ENCODE measurements at regions not wholly inside any gene's neighbourhood (a gene's known extent, or its start where the extent isn't known, plus 50 kb on each side); places are given as distances from the start of the nearest gene placed in this dataset.

DNA sequence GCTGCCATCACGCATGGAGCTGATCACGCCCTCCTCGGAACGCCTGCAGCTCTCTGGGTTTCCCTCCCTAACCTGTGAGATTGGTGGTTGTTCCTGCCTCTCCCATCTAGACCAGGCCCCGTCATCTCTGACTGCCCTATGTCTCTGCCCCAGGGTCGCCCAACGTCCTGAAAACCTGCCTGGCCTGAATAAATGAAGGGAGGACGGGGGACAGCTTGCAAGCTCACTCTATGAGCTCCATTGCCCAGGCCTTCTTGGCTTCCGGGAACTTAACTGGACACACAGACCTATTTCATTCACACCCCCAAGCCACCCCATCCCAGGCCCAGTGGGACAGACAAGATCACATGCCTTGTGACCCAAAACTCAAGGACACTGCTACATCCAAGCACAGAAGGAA, 274.2 kb downstream of the XXYLT1 start:
- Histone ChIP-seq H3K4me1 (ENCODE audit: insufficient read depth, low read length, poor library complexity, severe bottlenecking) (peaks cover 14% of the 10 kb centered on the region), H3K27me3 (replicated peaks; ENCODE audit: insufficient read depth, low read depth, low read length, poor library complexity) (no peaks in the 10 kb centered on the region), H3K9me3 (ENCODE audit: low read depth, low read length, poor library complexity, severe bottlenecking) (no peaks in the 10 kb centered on the region), H3K4me3 (ENCODE audit: low read depth, low read length, poor library complexity, severe bottlenecking) (no peak overlapping the region), H3K27ac (ENCODE audit: low read depth, low read length, poor library complexity, severe bottlenecking) (no peak overlapping the region), H3K36me3 (ENCODE audit: insufficient read depth, low read length, poor library complexity, severe bottlenecking) (no peaks in the 10 kb centered on the region)
- POLR2A ChIA-PET (ENCODE audit: low non-redundant PET): no interaction called here
- CTCF ChIA-PET: no interaction called here
- intact Hi-C loops (cut with micrococcal nuclease; ENCODE audit: unreplicated experiment): no loop called here
- TF ChIP-seq, protein P1, sequence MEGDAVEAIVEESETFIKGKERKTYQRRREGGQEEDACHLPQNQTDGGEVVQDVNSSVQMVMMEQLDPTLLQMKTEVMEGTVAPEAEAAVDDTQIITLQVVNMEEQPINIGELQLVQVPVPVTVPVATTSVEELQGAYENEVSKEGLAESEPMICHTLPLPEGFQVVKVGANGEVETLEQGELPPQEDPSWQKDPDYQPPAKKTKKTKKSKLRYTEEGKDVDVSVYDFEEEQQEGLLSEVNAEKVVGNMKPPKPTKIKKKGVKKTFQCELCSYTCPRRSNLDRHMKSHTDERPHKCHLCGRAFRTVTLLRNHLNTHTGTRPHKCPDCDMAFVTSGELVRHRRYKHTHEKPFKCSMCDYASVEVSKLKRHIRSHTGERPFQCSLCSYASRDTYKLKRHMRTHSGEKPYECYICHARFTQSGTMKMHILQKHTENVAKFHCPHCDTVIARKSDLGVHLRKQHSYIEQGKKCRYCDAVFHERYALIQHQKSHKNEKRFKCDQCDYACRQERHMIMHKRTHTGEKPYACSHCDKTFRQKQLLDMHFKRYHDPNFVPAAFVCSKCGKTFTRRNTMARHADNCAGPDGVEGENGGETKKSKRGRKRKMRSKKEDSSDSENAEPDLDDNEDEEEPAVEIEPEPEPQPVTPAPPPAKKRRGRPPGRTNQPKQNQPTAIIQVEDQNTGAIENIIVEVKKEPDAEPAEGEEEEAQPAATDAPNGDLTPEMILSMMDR (conservative IDR thresholded peaks at IDR 0.05; ENCODE audit: low read depth, low read length): no peak
- TF ChIP-seq EZH2 (IDR thresholded peaks at IDR 0.05; ENCODE audit: borderline replicate concordance, low read depth, low read length, poor library complexity, severe bottlenecking): no peak
- DNase-seq (ENCODE audit: low spot score): no peak
- BruUV-seq (replicated peaks): no TSS peak

DNA sequence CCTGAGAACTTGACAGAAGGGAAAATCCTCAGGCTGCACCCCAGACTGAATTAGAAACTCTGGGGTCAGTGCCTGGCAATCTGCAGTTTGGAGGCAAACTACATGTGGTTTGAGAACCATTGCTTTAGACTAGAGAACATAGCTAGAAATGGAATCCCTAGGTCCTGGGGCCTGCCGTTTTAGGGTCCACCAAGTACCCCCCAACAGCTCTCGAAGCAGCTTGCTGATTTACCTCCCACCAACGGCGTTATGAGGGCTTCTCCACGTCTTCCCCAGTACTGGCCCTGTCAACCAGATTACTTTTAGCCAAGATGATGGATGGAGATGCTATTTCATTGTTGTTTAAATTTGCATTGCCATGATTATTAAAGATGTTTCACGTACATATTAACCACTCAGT, 272.5 kb downstream of the XXYLT1 start:
- Histone ChIP-seq H3K4me3 (ENCODE audit: low read depth, low read length, poor library complexity, severe bottlenecking) (no peak overlapping the region), H3K27ac (ENCODE audit: low read depth, low read length, poor library complexity, severe bottlenecking) (no peak overlapping the region), H3K36me3 (ENCODE audit: insufficient read depth, low read length, poor library complexity, severe bottlenecking) (no peaks in the 10 kb centered on the region), H3K4me1 (ENCODE audit: insufficient read depth, low read length, poor library complexity, severe bottlenecking) (peaks cover 27% of the 10 kb centered on the region), H3K27me3 (replicated peaks; ENCODE audit: insufficient read depth, low read depth, low read length, poor library complexity) (no peaks in the 10 kb centered on the region), H3K9me3 (ENCODE audit: low read depth, low read length, poor library complexity, severe bottlenecking) (no peaks in the 10 kb centered on the region)
- BruUV-seq (replicated peaks): no TSS peak
- TF ChIP-seq, protein P1 (conservative IDR thresholded peaks at IDR 0.05; ENCODE audit: low read depth, low read length): no peak
- no peak for TF ChIP-seq EZH2 (IDR thresholded peaks at IDR 0.05; ENCODE audit: borderline replicate concordance, low read depth, low read length, poor library complexity, severe bottlenecking)
- intact Hi-C loops (cut with micrococcal nuclease; ENCODE audit: unreplicated experiment): no loop called here
- no peak for DNase-seq (ENCODE audit: low spot score)
- POLR2A ChIA-PET (ENCODE audit: low non-redundant PET): no interaction called here
- CTCF ChIA-PET: no interaction called here

DNA sequence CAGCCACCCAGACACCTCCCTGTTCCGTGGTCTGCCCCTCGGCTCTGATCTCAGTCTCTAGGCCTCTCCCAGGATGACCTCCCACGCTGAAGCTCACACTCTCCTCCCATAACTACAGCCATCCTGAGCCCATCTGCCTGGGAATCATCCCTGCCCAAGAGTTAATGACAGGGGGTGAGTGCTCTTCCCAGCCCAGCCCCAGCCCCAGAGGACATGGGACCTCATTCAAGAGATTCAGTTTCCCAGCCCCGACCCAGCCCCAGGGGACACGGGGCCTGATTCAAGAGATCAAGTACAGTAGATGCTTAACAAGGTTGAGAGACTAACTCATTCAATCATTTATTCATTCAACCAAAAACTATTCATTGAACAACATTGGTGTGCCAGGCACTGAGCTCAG, 272.0 kb downstream of the XXYLT1 start:
- no peak for DNase-seq (ENCODE audit: low spot score)
- H3K4me1 ChIP-seq (ENCODE audit: insufficient read depth, low read length, poor library complexity, severe bottlenecking): peaks cover 32% of the 10 kb centered on the region

More for the DNA sequence above, 272.0 kb downstream of the XXYLT1 start:
- no peak for TF ChIP-seq EZH2 (IDR thresholded peaks at IDR 0.05; ENCODE audit: borderline replicate concordance, low read depth, low read length, poor library complexity, severe bottlenecking)
- TF ChIP-seq, protein P1 (conservative IDR thresholded peaks at IDR 0.05; ENCODE audit: low read depth, low read length): no peak
- BruUV-seq (replicated peaks): no TSS peak
- H3K9me3 ChIP-seq (ENCODE audit: low read depth, low read length, poor library complexity, severe bottlenecking): no peaks in the 10 kb centered on the region
- ChIA-PET CTCF (no interaction called here), POLR2A (ENCODE audit: low non-redundant PET) (no interaction called here)
- H3K36me3 ChIP-seq (ENCODE audit: insufficient read depth, low read length, poor library complexity, severe bottlenecking): no peaks in the 10 kb centered on the region
- H3K27ac ChIP-seq (ENCODE audit: low read depth, low read length, poor library complexity, severe bottlenecking): no peak overlapping the region
- H3K4me3 ChIP-seq (ENCODE audit: low read depth, low read length, poor library complexity, severe bottlenecking): no peak overlapping the region
- intact Hi-C loops (cut with micrococcal nuclease; ENCODE audit: unreplicated experiment): no loop called here
- H3K27me3 ChIP-seq (replicated peaks; ENCODE audit: insufficient read depth, low read depth, low read length, poor library complexity): no peaks in the 10 kb centered on the region
